HG03066 (cell line): ENCODE measurements at regions not wholly inside any gene's neighbourhood (a gene's known extent, or its start where the extent isn't known, plus 50 kb on each side); places are given as distances from the start of the nearest gene placed in this dataset.
"Not testable (repeated sequence)": the region's sequence is repeated elsewhere in the genome, so short reads cannot be mapped to it uniquely, and the experiment has no call there.

ENCODE experiments used
- ATAC-seq: cut with Tn5 transposase; IDR thresholded peaks from one replicate; pipeline ENCODE4 v1.9.1; 2021; ENCODE audit warnings: low read depth; ENCODE audit not compliant: unreplicated experiment

DNA sequence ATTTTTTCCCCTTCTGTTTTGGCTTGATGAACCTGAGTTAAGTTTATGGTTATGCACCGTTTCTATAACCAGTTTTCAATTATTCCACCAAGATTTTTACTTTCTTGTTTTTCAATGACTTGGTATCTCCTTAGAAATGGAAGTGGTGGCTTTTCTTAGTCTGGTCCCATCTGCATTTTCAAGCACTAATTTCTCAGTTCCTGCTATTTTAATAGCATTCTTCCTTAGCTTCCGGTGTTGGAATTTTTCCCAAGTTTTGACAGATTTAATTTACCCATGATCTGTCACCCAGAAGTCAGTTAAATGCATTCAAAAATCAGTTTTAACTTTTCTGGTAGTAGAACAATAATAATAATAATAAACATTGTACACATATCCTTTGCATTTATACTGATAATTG, 184.6 kb upstream of the OLFM3 start:
- no peak for ATAC-seq

DNA sequence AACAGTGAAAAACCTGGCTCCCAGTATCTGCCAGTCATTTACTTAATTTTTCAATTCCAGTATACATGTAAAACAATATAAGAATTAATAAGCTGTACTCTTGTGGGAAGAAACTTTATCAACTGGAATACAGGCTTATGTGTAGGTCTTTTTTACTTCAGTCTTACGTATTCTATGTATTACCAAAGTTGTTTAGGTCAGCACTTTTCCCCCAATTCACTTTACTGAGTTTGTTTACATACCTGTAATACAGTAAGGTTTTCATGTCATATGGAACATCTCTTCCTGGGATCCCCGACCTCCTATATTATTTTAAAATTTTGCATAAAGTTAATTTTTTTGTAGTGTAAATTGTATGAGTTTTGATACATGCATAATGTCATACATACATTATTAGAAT, 181.8 kb upstream of the OLFM3 start:
- no peak for ATAC-seq

DNA sequence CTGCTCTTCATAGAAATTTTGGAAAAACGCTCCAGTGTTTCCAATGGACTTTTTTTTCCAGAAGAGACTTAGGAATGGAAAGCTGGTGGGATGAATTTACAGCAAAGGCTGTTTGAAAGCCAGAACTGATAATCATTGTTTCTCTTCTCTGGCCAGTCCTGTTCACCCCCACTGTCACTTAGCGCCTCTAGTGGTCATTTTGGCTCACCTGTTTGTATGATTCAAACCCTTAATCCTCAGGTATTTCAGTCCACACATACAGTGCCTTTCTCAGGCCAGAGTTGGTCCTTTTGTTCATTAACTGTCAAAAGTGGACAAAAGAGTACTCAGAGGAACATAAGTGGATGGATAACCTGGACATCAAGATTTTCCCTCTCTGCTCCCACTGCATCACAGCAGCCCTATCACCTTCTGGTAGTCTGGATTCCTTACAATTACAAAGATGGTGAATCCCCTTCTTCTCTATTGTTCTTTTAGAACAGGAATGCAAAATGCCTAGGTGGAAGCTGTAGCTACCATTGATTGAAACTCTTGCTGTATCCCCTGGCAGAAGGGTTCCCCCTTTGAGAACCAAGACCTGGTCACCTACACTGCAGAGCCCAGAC, 177.6 kb upstream of the OLFM3 start:
- peak; percentile 79 for ATAC-seq

DNA sequence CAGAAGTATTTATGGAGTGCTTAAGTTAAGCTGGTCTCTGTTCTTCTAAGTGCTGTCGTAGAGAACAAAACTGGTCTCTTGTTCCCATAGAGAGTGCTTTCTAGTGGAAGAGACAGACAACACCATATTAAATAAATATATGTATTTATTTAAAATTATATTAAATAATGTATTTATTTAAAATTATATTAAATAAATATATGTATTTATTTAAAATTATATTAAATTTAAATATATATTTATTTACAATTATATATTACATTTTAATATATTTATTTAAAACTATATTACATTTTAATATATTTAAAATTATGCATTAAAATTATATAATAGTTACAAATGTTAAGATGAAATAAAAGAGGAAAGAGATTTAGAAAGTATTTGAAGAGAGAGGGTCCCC, 175.5 kb upstream of the OLFM3 start:
- no peak for ATAC-seq

DNA sequence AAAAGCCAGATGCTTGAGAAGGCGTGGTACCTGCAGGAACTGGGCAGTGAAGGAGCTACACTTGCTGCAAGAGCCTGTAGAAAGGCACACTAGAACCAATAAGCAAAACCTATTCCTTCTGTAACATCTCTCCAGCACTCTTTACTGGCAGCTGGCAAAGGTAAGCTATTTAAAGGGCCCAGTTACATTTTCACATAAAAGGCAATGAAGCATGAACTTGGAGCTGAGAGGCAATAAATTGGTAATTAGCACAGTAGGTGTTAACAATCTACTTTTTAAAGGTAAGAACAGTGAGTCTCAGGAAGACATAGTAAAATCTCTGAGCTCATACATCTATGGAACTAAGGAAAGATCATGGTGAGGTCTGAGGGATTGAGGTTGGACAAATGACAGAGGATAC, 167.1 kb upstream of the OLFM3 start:
- no peak for ATAC-seq

DNA sequence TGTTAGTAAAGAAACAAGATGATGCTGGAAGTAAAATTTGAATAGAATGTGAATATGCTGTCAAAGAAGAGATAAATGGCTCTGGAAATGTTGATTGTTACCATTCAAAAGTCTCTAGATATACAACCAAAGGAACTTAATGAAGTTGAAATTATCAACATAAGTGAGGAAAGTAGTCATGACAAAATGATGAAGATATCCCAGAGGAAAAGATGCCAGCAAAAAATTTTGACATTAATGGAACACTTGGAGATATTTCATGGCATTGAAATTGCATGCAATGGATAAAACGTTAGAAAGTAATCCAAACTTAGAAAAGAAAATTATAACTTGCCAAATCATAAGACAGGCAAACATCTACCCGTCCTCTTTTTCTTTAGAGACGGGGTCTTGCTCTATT, 154.5 kb upstream of the OLFM3 start:
- no peak for ATAC-seq

DNA sequence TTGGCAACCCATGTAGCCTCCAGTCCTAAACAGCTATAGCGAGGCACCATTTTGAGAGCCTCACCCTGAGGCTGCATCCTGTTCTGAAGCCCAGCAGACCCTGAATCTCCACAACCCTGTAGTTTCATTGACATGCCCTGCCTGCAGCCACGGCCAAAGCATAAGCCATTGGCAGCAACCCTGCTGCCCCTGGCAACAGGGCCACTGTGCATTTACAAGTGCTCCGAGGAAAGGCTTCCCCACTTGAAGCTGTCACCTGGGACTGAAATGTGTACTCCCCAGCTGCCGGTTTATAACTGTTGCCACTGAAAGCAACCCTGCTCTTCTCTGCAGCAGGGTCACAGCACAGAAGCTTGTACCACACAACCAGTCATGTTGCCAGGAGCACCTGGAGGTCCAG, 124.2 kb upstream of the OLFM3 start:
- no peak for ATAC-seq

DNA sequence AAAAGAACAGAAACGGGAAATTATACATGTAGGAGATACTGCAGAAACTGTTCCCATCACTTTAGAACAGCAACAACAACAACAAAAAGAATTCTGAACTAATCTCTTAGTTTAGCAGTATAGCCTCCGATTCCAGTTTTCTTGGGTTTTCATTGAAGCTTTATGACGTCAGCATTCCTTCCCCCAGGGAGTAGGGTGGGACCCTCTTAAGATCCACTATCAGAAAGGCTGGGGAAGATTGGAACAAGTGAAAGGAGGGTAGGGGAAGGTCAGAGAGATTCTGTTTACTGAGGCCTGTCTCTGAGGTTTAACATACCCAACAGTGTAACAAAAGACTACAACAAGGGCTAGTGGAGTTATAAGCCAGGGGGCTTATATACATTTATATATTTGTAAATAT, 121.4 kb upstream of the OLFM3 start:
- no peak for ATAC-seq

DNA sequence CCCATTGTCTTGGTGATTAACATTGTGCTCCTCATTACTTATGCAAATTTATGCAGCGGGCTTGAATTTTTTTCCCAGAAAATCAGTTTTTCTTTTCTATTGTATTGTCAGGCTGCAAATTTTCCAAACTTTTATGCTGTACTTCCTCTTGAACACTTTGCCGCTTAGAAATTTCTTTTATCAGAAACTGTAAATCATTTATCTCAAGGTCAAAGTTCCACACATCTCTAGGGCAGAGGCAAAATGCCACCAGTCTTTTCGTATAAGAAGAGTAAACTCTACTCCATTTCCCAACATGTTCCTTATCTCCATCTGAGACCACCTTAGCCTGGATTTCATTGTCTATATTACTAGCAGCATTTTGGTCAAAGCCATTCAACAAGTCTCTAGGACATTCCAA, 113.9 kb upstream of the OLFM3 start:
- no peak for ATAC-seq

DNA sequence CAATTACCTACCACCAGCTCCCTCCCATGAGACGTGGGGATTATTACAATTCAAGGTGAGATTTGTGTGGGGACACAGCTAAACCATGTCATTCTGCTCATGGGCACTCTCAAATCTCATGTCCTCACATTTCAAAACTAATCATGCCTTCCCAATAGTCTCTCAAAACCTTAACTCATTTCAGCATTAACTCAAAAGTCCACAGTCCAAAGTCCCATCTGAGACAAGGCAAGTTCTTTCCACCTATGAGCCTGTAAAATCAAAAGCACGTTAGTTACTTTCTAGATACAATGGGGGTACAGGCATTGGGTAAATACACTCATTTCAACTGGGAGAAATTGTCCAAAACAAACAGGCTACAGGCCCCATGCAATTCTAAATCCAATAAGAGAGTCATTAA, 112.8 kb upstream of the OLFM3 start:
- ATAC-seq, result not testable (repeated sequence)

DNA sequence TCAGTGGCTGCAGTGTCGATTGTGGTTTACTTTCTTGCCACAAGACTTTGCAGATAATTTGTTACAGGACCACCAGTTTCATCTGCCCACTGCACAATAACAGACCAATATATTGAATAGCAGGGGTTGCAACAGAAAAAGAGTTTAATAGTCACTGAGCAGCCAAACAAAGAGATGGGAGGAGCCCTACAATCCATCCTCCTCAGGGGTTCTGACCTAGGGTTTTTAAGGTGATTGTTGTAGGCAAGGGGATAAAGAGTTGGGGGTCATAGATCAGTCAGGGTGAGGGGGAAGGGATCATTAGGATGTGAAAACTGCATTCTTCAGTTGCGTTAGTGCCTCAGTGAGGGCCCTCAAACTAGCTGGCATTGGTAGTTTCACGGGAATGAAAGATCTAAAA, 110.7 kb upstream of the OLFM3 start:
- ATAC-seq, result no peak

DNA sequence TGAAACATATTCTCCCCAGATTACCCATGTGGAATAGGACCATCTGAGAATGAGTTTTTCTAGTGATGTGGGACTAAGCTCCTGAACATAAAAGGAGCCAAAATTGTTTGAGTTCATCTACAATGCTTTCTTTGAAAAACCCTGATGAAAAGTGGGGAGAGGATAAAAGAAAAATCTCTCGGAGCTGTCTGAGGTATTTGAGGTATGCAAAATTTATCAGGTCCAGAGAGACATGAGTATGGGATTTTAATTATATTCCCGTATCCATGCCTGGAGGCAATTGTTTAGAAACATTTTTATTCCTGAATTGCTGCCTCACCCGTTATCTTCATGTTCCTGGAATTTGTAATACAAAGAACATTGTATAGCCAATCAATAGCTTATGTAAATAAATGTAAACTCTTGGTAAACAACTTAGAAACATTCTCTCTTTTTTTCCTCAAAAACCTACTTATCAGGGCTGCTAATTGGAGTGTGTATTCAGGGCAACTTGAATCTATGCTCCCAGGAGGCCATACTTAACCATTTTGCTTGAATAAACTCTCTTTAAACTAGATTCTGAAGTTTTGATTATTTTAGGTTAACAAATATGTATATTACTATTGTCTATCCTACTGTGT, 109.3 kb upstream of the OLFM3 start:
- ATAC-seq, result no peak

DNA sequence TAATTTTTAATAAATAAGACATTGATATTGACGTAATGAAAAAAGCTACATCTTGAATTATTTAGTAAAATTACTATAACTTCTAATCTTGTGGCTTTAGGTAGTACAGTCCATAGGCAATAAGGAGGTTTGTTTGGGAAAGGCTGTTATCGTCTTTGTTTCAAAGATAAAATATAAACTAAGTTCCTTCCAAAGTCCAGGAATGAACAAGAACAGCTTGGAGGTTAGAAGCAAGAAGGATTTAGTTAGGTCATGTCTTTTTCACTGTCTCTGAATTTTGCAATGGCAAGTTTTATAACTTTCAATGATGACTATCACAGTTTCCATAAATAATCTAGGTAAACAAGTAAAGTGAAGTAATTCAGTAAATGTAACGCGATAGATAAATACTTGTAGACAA, 106.9 kb upstream of the OLFM3 start:
- no peak for ATAC-seq

DNA sequence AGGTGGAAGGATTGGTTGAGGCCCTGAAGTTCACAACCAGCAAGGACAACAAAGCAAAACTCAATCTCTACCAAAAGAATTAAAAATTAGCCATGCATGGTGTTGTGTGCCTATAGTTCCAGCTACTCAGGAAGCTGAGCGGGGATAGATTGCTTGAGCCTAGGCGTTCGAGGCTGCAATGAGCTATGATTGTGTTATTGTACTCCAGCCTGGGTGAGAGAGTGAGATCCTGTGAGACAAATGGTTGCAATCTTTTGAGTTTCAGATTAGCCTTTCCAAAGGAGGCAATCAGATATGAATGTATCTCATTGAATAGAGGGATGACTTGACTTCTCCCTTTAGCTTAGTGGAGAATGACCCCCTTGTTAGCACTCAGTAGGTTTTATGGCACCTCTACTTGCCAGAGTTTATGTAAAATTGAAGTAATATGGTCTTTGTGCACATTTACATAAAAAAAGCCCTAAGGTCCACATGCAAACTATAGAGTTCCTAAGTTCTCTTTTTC, 105.6 kb upstream of the OLFM3 start:
- no peak for ATAC-seq

DNA sequence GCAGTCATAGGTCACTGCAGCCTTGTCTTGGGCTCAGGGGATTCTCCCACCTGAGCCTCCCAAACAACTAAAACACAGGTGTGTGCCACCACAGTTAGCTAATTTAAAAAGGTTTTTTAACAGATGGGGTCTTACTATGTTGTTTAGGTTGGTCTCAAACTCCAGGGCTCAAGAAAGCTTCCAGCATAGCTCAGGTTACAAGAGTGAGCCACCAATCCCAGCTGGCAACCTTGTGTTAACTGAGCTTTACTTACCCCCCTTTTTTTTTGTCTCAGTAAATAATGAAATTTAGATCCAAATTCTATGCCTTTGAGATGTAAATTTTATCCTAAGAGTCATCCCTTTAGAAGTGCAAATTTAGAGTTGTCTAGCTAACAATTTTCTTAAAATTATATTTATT, 103.9 kb upstream of the OLFM3 start:
- ATAC-seq, result no peak

DNA sequence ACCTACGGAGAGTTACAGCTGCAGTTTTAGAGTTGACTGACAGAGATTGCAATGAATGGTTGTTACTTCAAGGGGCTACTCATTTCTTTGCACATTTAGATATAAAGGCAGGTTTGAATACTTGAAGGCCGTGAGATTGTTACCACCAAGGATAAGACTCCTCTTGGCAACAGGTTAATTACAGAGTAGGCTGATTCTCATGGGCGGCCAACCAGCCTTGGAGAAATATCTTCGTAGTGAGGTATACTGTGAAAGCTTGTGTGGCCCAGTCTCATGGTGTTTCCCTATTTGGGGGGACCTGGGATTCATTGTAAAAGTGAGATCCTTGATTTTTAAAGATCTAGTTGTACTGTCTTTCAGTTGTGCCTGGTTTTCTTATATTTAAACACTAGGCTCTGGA, 103.2 kb upstream of the OLFM3 start:
- ATAC-seq, result no peak

DNA sequence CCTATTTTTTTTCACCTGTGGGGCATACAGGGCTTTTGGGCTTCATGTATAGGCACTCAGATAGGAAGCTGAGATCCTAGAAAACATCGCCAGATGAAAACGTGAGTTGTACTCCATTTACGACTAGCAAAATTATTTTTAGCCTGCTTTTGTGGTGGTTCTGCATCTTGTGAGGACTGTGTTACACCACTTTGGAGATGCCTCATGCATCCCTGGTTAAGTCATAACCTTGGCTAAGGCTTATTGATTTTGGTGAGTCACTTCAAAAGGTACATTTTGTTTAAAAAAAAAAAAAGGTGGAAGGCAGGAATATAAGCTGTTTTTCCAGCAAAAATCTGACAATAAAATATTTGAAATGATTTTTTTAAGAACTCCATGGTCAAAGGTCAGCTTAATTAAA, 101.8 kb upstream of the OLFM3 start:
- ATAC-seq, result no peak

DNA sequence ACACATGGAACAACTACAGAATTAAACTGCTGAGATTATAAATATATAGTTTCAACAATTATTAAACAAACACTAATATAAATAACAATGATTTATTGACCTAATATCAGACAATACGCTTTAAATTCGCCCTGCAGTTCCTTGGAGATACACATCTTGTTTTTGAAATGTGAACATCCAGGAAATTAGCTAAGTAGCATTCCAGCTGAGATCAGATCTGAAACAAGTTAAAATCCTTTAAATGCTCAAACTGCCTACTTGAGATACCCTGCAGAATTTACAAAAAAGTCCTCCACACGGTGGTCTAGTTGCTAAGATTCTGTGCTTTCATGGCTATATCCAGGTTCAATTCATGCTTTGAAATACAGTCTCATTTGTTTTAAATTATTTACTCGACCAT, 101.4 kb upstream of the OLFM3 start:
- no peak for ATAC-seq

DNA sequence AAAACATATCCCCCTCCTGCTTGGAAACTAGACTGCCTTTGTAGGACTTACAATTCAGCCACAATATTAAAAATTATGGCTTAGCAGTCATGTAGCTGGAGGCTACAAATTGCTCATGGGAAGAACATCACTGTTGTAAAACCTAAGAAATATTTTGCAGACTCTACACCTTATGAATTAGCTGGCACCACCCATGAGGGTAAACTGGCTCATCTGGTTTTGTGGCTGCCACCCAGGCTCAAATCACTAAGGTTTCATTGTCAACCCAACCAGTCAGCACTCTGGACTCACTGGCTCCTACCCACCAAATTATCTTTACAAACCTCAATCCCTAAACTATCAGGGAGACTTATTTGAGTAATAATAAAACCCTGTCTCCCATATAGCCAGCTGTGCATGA, 100.7 kb upstream of the OLFM3 start:
- ATAC-seq, result no peak

DNA sequence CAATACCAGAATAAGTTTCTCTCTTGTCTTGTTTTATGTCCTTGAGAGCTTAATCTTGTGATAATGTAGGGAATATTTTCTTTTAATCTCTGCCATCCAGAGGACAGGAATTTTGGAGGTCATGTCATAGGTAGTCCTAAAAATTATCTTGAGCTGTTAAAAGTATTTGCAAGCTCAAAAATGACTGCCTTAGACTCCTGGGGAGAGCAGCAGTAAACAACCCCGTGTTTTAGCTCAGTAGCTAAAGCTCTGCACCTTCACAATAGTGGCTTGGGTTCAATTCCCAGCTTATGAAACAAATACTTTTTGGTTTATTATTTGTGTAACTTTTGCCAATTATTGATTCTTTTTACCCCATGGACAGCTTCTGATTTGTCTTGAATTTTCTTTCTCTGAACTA, 99.4 kb upstream of the OLFM3 start:
- no peak for ATAC-seq

DNA sequence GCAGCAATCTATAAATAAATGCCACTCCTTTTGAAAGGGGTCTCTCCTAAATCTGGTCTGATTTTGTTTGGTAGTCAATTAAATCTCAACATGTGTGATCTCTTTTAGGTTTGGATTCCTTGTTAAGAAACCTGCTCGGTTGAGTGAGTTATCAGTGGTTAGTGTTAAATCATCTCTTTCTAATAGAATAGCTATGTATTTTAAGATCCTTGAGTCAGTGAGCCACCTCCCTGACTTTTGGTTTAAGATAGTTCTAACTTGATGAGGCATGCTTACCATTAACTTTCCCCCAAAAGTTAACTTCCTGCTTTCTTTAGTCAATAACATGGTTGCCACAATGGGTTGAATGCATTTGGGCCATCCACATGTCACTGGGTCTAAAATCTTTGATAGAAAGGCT, 93.1 kb upstream of the OLFM3 start:
- no peak for ATAC-seq

DNA sequence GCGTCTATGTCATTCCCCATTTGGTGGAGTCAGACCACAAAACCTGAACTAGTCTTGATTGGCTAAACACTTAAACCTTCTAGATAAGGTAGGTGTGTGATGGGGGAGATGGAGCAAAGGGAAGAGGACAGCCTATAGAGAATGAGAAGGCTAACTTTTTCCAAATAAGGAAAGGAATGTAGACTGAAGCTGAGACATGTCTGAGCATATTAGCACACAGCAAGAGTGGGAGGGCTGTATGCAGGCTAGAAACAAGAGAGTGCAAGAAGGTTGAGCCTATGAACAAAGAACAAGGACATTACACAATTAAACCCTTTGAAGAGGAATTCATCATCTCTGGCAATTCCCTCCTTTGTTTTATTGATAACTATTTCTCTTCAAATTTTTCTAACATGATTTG, 89.2 kb upstream of the OLFM3 start:
- no peak for ATAC-seq
